PC-3 (cell line): ENCODE measurements at regions not wholly inside any gene's neighbourhood (a gene's known extent, or its start where the extent isn't known, plus 50 kb on each side); places are given as distances from the start of the nearest gene placed in this dataset.

Source experiments
- ATAC-seq: fragments of 200-7000 bp; cut with Tn5 transposase; 2 replicates; pipeline ENCODE4 v1.9.1; 2020; ENCODE audit warnings: mild to moderate bottlenecking, moderate library complexity
- BruUV-seq: library from RNA; stranded (reverse); fragments of 400-500 nt; replicated peaks from 2 replicates; lab custom pipeline; 2021; lab: Mats Ljungman, UMichigan
- CTCF ChIA-PET: fragments of 300-600 bp; sonication (Branson Sonifier 250); formaldehyde crosslinking; loops from one replicate; lab custom pipeline; 2022; ENCODE audit warnings: antibody characterized with exemption; lab: Charles Lee
- POLR2A ChIA-PET: fragments of 300-600 bp; sonication (Branson Sonifier 250); formaldehyde crosslinking; loops from one replicate; lab custom pipeline; 2022; ENCODE audit warnings: antibody characterized with exemption; ENCODE audit not compliant: unreplicated experiment; lab: Charles Lee
- DNase-seq: peaks from one replicate; pipeline ENCODE4 v3.0.0-alpha.2; 2015
- H2AFZ ChIP-seq: fragments of 300-600 bp; sonication (generic); 2 replicates; pipeline ENCODE4 v1.6.0; 2016; ENCODE audit warnings: antibody characterized with exemption, low read length
- H3F3A ChIP-seq: fragments of 300-600 bp; sonication (generic); one replicate; pipeline ENCODE4 v1.6.0; 2017; ENCODE audit warnings: antibody characterized with exemption, low read length, control low read depth, mild to moderate bottlenecking; ENCODE audit not compliant: unreplicated experiment
- H3K27ac ChIP-seq: fragments of 300-600 bp; sonication (generic); 2 replicates; pipeline ENCODE4 v1.5.1; 2016; ENCODE audit warnings: mild to moderate bottlenecking, low read length
- H3K27me3 ChIP-seq: fragments of 300-600 bp; sonication (generic); 2 replicates; pipeline ENCODE4 v1.6.1; 2016; ENCODE audit warnings: low read length, mixed read lengths
- H3K36me3 ChIP-seq: fragments of 300-600 bp; sonication (generic); 2 replicates; pipeline ENCODE4 v1.6.1; 2016; ENCODE audit warnings: low read depth, mixed run types, low read length, mixed read lengths
- H3K4me1 ChIP-seq: fragments of 300-600 bp; sonication (generic); 2 replicates; pipeline ENCODE4 v1.5.1; 2016; ENCODE audit warnings: low read length; ENCODE audit not compliant: insufficient read depth
- H3K4me2 ChIP-seq: fragments of 300-600 bp; sonication (generic); 2 replicates; pipeline ENCODE4 v1.6.0; 2016; ENCODE audit warnings: low read length
- H3K4me3 ChIP-seq: fragments of 300-600 bp; sonication (generic); 2 replicates; pipeline ENCODE4 v1.5.1; 2016; ENCODE audit warnings: mild to moderate bottlenecking, low read length, mixed read lengths
- H3K79me2 ChIP-seq: fragments of 300-600 bp; sonication (generic); 2 replicates; pipeline ENCODE4 v1.6.1; 2017; ENCODE audit warnings: low read length, mixed read lengths
- H3K9ac ChIP-seq: fragments of 300-600 bp; sonication (generic); 2 replicates; pipeline ENCODE4 v1.6.0; 2016; ENCODE audit warnings: mild to moderate bottlenecking, low read length
- H3K9me2 ChIP-seq: fragments of 300-600 bp; sonication (generic); replicated peaks from 2 replicates; pipeline ENCODE4 v1.6.1; 2016; ENCODE audit warnings: mixed run types, low read length, mixed read lengths
- H3K9me3 ChIP-seq: fragments of 300-600 bp; sonication (generic); 2 replicates; pipeline ENCODE4 v1.6.1; 2016; ENCODE audit warnings: low read length, mixed read lengths
- H4K20me1 ChIP-seq: fragments of 300-600 bp; sonication (generic); 2 replicates; pipeline ENCODE4 v1.6.1; 2016; ENCODE audit warnings: low read length, mixed read lengths
- CTCF ChIP-seq: fragments of 300-600 bp; sonication (generic); conservative IDR thresholded peaks from 2 replicates; pipeline ENCODE4 v1.5.1; 2017; ENCODE audit warnings: antibody characterized with exemption, low read depth, mild to moderate bottlenecking, low read length
- EZH2 ChIP-seq: fragments of 300-600 bp; sonication (generic); IDR thresholded peaks from one replicate; pipeline ENCODE4 v1.6.1; 2017; ENCODE audit warnings: antibody characterized with exemption, mild to moderate bottlenecking, low read length; ENCODE audit not compliant: unreplicated experiment
- EZH2phosphoT487 ChIP-seq: fragments of 300-600 bp; sonication (generic); IDR thresholded peaks from 2 replicates; pipeline ENCODE4 v1.6.1; 2018; ENCODE audit warnings: mild to moderate bottlenecking, antibody characterized with exemption, low read length, borderline replicate concordance
- intact Hi-C: fragments of 100-400 bp; cut with micrococcal nuclease; formaldehyde crosslinking; loops from 2 replicates; pipeline ENCODE4 v1.9.0; 2023

- Histone ChIP-seq H3K4me2 (no peak overlapping the region), H4K20me1 (no peaks in the 10 kb centered on the region), H2AFZ (no peak overlapping the region), H3K27me3 (no peaks in the 10 kb centered on the region), H3K9me3 (no peaks in the 10 kb centered on the region), H3K9me2 (no peaks in the 10 kb centered on the region), H3K4me1 (peaks cover 10% of the 10 kb centered on the region; the same call in 1 of the 2 replicates), H3K4me3 (no peak overlapping the region), H3K27ac (no peak overlapping the region), H3K79me2 (no peaks in the 10 kb centered on the region), H3K9ac (no peak overlapping the region), H3K36me3 (no peaks in the 10 kb centered on the region), H3F3A (no peaks in the 10 kb centered on the region)
- TF ChIP-seq EZH2phosphoT487 (no peak), EZH2 (no peak), CTCF (no peak)
- ChIA-PET CTCF (no interaction called here), POLR2A (no interaction called here)
- BruUV-seq: no TSS peak
- intact Hi-C loops: no loop called here
- no peak for ATAC-seq
- DNase-seq: no peak
Measured at GRCh38 chr6:170230520-170231292, 60.2 kb downstream of the DLL1 start.

DNA sequence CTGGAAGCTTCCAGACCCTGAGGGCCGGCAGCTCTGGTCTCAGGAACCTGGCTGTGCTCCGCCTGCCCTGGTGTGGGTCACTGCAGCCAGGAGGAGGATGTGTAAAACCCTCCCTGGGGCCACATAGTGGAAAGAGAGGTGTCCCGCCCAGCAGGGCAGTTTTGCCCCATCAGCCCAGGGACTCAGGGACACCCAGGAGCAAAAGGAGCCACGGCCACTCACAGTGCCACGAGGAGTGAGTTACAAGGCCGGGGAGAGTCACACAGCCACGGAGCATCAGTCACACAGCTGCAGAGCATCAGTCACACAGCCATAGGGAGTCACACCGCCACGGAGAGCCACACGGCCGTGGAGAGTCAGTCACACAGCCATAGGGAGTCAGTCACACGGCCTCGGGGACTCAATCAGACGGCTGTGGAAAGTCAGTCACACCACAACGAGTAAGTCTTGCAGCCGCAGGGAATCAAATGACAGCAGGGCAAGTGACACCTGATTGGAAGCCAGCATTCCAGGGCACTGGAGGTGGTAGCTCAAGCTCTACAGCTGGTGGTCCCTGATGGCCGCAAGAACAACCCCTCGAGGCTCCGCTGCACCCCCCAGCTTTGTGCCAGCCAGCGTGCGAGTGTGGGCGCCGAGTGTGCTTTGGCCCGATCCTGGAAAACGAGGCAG lies 60.9 kb downstream of the DLL1 start:
- BruUV-seq: no TSS peak
- Histone ChIP-seq H2AFZ (no peak overlapping the region), H3K9me3 (no peaks in the 10 kb centered on the region), H3K79me2 (no peaks in the 10 kb centered on the region), H3K36me3 (no peaks in the 10 kb centered on the region), H3K9ac (no peak overlapping the region), H3K4me2 (no peak overlapping the region), H3K4me1 (peaks cover 17% of the 10 kb centered on the region), H4K20me1 (no peaks in the 10 kb centered on the region), H3K27me3 (no peaks in the 10 kb centered on the region), H3K9me2 (no peaks in the 10 kb centered on the region), H3K27ac (no peak overlapping the region), H3K4me3 (no peak overlapping the region), H3F3A (no peaks in the 10 kb centered on the region)
- intact Hi-C loops: no loop called here
- TF ChIP-seq EZH2phosphoT487 (no peak), CTCF (no peak)
- ChIA-PET POLR2A (no interaction called here), CTCF (no interaction called here)
- ATAC-seq: no peak
- DNase-seq: no peak

DNA sequence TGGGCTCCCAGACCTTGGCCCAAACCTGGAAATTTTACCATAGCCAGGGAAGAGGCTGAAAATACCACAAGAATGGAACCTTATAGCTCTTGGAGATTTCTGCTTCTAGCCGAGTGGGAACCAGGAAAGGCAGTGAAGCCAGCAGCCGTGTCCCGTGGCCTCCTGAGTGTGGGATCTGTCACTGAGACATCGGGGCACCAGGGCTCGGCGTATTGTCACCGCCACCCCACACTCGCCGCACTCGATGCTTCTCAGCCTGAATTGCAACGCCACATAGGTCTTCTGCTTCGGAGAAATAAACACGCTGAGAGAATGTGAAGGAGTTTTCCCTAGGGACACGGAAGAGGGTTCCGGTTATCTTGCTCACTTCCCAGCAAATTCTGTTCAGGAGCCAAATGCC lies 61.5 kb downstream of the DLL1 start:
- Histone ChIP-seq H3K9me3 (no peaks in the 10 kb centered on the region), H3K27me3 (no peaks in the 10 kb centered on the region), H3K36me3 (no peaks in the 10 kb centered on the region), H2AFZ (no peak overlapping the region), H3K9me2 (no peaks in the 10 kb centered on the region), H3K4me2 (no peak overlapping the region), H3K4me3 (no peak overlapping the region), H4K20me1 (no peaks in the 10 kb centered on the region), H3K4me1 (peaks cover 22% of the 10 kb centered on the region), H3K79me2 (no peaks in the 10 kb centered on the region), H3K9ac (no peak overlapping the region), H3K27ac (no peak overlapping the region), H3F3A (no peaks in the 10 kb centered on the region)
- DNase-seq (no peak), ATAC-seq (no peak)
- no peak for TF ChIP-seq EZH2phosphoT487
- no peak for TF ChIP-seq CTCF
- no peak for TF ChIP-seq EZH2
- POLR2A ChIA-PET: no interaction called here
- no TSS peak for BruUV-seq
- intact Hi-C loops: no loop called here
- CTCF ChIA-PET: no interaction called here
